Body of pancreas (tissue), 4 donors: ENCODE measurements at regions not wholly inside any gene's neighbourhood (a gene's known extent, or its start where the extent isn't known, plus 50 kb on each side); places are given as distances from the start of the nearest gene placed in this dataset.

Experiments
- POLR2A ChIP-seq, 3 donors: fragments of 450-650 bp; IDR thresholded peaks; one replicate each; pipeline ENCODE4 v1.6.1; 2016; ENCODE audit warnings: antibody characterized with exemption in 3 of 3, mild to moderate bottlenecking in 2 of 3
- TF ChIP-seq, protein P1 (sequence below), 7 experiments: fragments of 450-650 bp in 4 of 7; fragments of 200-600 bp in 3 of 7; sonication (generic) in 3 of 7; IDR thresholded peaks; one replicate each; pipeline ENCODE4 v1.5.1; 2016 to 2019; ENCODE audit warnings: antibody characterized with exemption in 7 of 7

DNA sequence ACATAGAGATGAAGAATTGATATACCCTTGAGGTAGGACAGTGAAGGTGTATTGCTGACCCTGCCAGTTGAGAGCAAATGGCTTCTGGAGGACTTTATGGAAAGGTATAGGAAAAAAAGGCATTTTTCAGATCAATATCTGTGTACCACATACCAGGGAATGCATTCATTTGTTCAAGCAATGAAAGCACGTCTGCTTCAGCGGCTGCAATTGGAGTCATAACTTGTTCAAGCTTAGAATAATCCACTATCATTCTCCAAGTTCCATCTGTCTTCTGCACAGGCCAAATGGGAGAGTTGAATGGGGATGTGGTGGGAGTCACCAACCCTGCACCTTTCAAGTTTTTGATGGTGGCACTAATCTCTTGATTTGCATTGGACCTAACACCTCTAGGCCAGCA is 249.6 kb upstream of the PTER start:
- no peak for TF ChIP-seq POLR2A (IDR thresholded peaks at IDR 0.05)
- TF ChIP-seq, protein P1, sequence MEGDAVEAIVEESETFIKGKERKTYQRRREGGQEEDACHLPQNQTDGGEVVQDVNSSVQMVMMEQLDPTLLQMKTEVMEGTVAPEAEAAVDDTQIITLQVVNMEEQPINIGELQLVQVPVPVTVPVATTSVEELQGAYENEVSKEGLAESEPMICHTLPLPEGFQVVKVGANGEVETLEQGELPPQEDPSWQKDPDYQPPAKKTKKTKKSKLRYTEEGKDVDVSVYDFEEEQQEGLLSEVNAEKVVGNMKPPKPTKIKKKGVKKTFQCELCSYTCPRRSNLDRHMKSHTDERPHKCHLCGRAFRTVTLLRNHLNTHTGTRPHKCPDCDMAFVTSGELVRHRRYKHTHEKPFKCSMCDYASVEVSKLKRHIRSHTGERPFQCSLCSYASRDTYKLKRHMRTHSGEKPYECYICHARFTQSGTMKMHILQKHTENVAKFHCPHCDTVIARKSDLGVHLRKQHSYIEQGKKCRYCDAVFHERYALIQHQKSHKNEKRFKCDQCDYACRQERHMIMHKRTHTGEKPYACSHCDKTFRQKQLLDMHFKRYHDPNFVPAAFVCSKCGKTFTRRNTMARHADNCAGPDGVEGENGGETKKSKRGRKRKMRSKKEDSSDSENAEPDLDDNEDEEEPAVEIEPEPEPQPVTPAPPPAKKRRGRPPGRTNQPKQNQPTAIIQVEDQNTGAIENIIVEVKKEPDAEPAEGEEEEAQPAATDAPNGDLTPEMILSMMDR (IDR thresholded peaks at IDR 0.05), result no peak
